ENCODE measurements at regions not wholly inside any gene's neighbourhood (a gene's known extent, or its start where the extent isn't known, plus 50 kb on each side); places are given as distances from the start of the nearest gene placed in this dataset.
"Not testable (repeated sequence)": the region's sequence is repeated elsewhere in the genome, so short reads cannot be mapped to it uniquely, and the experiment has no call there.

GRCh38 chr2:166641516-166641915 lies 147.5 kb upstream of the SCN7A start:
- not testable (repeated sequence) for TF ChIP-seq CTCF (IDR thresholded peaks at IDR 0.05; ENCODE audit: insufficient read depth, low read depth, low read length); EZH2 (IDR thresholded peaks at IDR 0.05; ENCODE audit: insufficient read depth, low read length)
